Tibial nerve (tissue), 4 donors: ENCODE measurements at regions not wholly inside any gene's neighbourhood (a gene's known extent, or its start where the extent isn't known, plus 50 kb on each side); places are given as distances from the start of the nearest gene placed in this dataset.
"Not testable (repeated sequence)": the region's sequence is repeated elsewhere in the genome, so short reads cannot be mapped to it uniquely, and the experiment has no call there.

Experiments used
- DNase-seq, 2 donors: peaks; one replicate each; pipeline ENCODE4 v3.0.0-alpha.2; 2019; ENCODE audit warnings: low spot score in 2 of 2
- H3K27ac ChIP-seq, 4 donors: fragments of 200-600 bp; sonication (generic) in 3 of 4; one replicate each; pipeline ENCODE4 v1.5.1; 2017 to 2019; ENCODE audit warnings: mild to moderate bottlenecking in 1 of 4
- H3K27me3 ChIP-seq, 2 donors: fragments of 200-600 bp; sonication (generic) in 1 of 2; one replicate each; pipeline versions ENCODE4 v1.5.1 to v1.6.0; 2017 to 2019
- H3K36me3 ChIP-seq, 3 donors: fragments of 200-600 bp; sonication (generic); one replicate each; pipeline ENCODE4 v1.5.1; 2018 to 2019
- H3K4me1 ChIP-seq, 4 donors: fragments of 200-600 bp; sonication (generic) in 3 of 4; one replicate each; pipeline ENCODE4 v1.5.1; 2017 to 2019
- H3K4me3 ChIP-seq, 4 donors: fragments of 200-600 bp; sonication (generic) in 3 of 4; one replicate each; pipeline ENCODE4 v1.5.1; 2017 to 2019; ENCODE audit warnings: mild to moderate bottlenecking in 1 of 4, moderate library complexity in 1 of 4
- H3K9me3 ChIP-seq, 4 donors: fragments of 200-600 bp; sonication (generic) in 3 of 4; one replicate each; pipeline ENCODE4 v1.5.1; 2017 to 2019
- EP300 ChIP-seq, 2 donors: sonication (generic); formaldehyde crosslinking; IDR thresholded peaks; one replicate each; pipeline ENCODE4 v1.6.1; 2017; ENCODE audit warnings: antibody characterized with exemption in 2 of 2, mild to moderate bottlenecking in 1 of 2
- POLR2A ChIP-seq, 2 donors: fragments of 450-650 bp; IDR thresholded peaks; one replicate each; pipeline ENCODE4 v1.6.1; 2017; ENCODE audit warnings: antibody characterized with exemption in 2 of 2, mild to moderate bottlenecking in 2 of 2, moderate library complexity in 2 of 2
- WGBS, 2 donors: methylation state at CpG; one replicate each; pipeline ENCODE4 v1.1.5; 2018; 5-methylcytosine and 5-hydroxymethylcytosine counted together
- TF ChIP-seq, protein P1 (sequence below), 5 experiments: fragments of 200-600 bp in 3 of 5; fragments of 450-650 bp in 2 of 5; sonication (generic) in 3 of 5; IDR thresholded peaks; one replicate each; pipeline ENCODE4 v1.5.1; 2016 to 2019; ENCODE audit warnings: antibody characterized with exemption in 5 of 5, mild to moderate bottlenecking in 3 of 5, moderate library complexity in 2 of 5

DNA sequence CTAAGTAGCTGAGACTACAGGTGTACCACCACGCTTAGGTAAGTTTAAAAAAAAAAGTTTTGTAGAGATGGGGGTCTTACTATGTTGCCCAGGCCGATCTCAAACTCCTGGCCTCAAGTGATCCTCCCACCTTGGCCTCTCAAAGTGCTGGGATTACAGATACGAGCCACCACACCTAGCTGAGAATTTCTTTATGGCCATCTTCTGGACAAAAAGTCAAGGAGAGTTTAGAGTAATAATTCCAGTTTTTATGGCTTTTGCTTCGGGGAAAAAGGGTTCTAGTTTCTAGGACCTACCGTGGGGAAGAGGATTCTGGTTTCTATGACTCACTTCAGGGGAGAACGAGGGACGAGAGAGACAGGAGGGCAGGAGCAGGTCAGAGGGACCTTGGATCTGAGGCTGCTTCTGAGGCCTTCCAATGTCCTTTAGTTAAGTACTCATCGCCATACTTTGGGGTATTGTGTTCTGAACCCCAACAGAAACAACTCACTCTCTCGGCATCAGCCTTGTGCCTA lies 69.3 kb upstream of the IER3 start:
- no peak for DNase-seq
- WGBS, 2 donors: 81 to 82% methylated on average over 9 of the region's 9 CpGs
- no peaks in the 10 kb centered on the region for H3K4me1 ChIP-seq
- no peak overlapping the region for H3K4me3 ChIP-seq
- no peaks in the 10 kb centered on the region for H3K9me3 ChIP-seq
- no peak for TF ChIP-seq POLR2A (IDR thresholded peaks at IDR 0.05)
- no peak for TF ChIP-seq EP300 (IDR thresholded peaks at IDR 0.05)
- TF ChIP-seq, protein P1, sequence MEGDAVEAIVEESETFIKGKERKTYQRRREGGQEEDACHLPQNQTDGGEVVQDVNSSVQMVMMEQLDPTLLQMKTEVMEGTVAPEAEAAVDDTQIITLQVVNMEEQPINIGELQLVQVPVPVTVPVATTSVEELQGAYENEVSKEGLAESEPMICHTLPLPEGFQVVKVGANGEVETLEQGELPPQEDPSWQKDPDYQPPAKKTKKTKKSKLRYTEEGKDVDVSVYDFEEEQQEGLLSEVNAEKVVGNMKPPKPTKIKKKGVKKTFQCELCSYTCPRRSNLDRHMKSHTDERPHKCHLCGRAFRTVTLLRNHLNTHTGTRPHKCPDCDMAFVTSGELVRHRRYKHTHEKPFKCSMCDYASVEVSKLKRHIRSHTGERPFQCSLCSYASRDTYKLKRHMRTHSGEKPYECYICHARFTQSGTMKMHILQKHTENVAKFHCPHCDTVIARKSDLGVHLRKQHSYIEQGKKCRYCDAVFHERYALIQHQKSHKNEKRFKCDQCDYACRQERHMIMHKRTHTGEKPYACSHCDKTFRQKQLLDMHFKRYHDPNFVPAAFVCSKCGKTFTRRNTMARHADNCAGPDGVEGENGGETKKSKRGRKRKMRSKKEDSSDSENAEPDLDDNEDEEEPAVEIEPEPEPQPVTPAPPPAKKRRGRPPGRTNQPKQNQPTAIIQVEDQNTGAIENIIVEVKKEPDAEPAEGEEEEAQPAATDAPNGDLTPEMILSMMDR (IDR thresholded peaks at IDR 0.05): no peak
- H3K27me3 ChIP-seq: no peaks in the 10 kb centered on the region
- H3K27ac ChIP-seq: no peak overlapping the region
- no peaks in the 10 kb centered on the region for H3K36me3 ChIP-seq

DNA sequence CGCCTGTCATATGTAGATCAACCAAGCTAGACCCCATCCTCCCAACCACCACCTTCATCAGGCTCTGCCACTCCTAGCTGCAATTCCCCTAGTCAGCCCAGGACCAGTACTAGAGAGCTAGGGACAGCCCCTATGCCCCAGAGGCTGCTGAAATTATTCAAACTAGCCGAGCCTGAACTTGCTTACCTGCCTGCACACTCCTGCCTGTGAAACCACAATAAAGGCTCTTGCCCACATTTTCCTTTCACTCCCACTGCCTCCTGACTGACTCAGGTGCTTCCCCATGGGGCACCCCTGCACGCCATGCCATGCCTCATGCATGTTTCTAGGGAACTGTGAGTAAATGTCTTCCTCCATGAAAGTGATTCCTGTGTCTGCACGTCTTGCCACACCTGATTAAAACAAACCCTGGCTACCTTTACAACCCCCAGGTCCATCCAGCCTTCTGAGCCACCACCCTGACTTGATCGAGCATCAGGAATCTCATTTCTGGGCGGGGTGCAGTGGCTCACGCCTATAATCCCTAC lies 66.5 kb upstream of the IER3 start:
- no peak for DNase-seq
- Histone ChIP-seq H3K27ac (no peak overlapping the region), H3K36me3 (no peaks in the 10 kb centered on the region), H3K9me3 (no peaks in the 10 kb centered on the region), H3K4me3 (no peak overlapping the region), H3K27me3 (no peaks in the 10 kb centered on the region), H3K4me1 (no peaks in the 10 kb centered on the region)
- WGBS, 2 donors: 80 to 82% methylated on average over 7 of the region's 7 CpGs
- no peak for TF ChIP-seq POLR2A (IDR thresholded peaks at IDR 0.05)
- TF ChIP-seq, protein P1 (IDR thresholded peaks at IDR 0.05): no peak
- TF ChIP-seq EP300 (IDR thresholded peaks at IDR 0.05): no peak

DNA sequence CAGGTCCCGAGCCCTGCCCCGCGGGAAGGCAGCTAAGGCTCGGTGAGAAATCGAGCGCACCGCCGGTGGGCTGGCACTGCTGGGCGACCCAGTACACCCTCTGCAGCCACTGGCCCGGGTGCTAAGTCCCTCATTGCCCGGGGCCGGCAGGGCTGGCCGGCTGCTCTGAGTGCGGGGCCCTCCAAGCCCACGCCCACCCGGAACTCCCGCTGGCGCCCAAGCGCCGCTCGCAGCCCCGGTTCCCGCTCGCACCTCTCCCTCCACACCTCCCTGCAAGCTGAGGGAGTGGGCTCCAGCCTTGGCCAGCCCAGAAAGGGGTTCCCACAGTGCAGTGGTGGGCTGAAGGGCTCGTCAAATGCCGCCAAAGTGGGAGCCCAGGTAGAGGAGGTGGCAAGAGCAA lies 63.2 kb upstream of the IER3 start:
- not testable (repeated sequence) for H3K27ac ChIP-seq, H3K27me3 ChIP-seq, H3K4me3 ChIP-seq, H3K9me3 ChIP-seq, H3K4me1 ChIP-seq, DNase-seq, H3K36me3 ChIP-seq
- 93 to 96% methylated on average over 2 to 19 of the region's 26 CpGs for WGBS, 2 donors

DNA sequence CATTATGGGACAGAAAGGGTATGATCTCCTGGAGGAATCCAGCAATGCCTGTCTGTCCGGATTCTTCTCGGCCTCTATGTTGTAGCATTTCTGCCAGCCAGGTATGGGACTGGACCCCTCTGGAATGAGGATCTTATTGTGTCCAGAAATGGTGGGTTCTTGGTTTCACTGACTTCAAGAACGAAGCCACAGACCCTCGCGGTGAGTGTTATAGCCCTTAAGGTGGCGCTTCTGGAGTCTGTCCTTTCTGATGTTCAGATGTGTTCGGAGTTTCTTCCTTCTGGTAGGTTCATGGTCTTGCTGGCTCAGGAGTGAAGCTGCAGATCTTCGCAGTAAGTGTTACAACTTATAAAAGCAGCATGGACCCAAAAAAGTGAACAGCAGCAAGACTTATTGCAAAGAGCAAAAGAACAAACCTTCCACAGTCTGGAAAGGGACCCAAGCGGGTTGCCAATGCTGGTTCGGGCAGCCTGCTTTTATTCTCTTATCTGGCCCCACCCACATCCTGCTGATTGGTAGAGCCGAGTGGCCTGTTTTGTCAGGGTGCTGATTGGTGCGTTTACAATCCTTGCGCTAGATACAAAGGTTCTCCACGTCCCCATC lies 62.3 kb upstream of the IER3 start:
- no peak for TF ChIP-seq POLR2A (IDR thresholded peaks at IDR 0.05)
- no peak for TF ChIP-seq EP300 (IDR thresholded peaks at IDR 0.05)
- DNase-seq: no peak
- no peaks in the 10 kb centered on the region for H3K27me3 ChIP-seq
- no peaks in the 10 kb centered on the region for H3K9me3 ChIP-seq
- 88 to 90% methylated on average over 14 of the region's 14 CpGs for WGBS, 2 donors
- H3K36me3 ChIP-seq: no peaks in the 10 kb centered on the region
- H3K4me1 ChIP-seq: no peaks in the 10 kb centered on the region
- no peak overlapping the region for H3K27ac ChIP-seq
- H3K4me3 ChIP-seq: no peak overlapping the region

DNA sequence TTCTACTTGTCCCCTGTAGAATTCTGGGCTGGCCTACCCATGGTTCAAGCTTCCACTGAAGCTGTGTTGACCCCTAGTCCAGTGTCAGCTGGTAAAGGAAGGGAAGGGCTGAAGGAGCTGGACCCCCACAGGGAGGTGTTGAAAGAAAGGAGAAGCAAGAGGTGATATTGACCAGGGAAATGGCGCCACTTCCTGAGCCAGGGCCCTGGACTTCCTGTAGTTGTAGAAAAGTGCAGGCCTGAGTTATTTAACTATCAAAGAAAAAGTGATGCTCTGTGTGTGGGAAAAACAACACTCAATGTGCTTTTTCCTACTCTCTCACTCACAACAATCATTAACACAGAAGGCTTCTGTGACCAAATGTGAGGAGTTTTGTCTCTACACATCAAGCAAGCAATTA lies 60.0 kb upstream of the IER3 start:
- no peak overlapping the region for H3K4me3 ChIP-seq
- H3K27me3 ChIP-seq: no peaks in the 10 kb centered on the region
- DNase-seq: no peak
- no peaks in the 10 kb centered on the region for H3K36me3 ChIP-seq
- no peak overlapping the region for H3K27ac ChIP-seq
- no peak for TF ChIP-seq POLR2A (IDR thresholded peaks at IDR 0.05)
- TF ChIP-seq EP300 (IDR thresholded peaks at IDR 0.05): no peak
- TF ChIP-seq, protein P1 (IDR thresholded peaks at IDR 0.05): no peak
- H3K4me1 ChIP-seq: peaks cover 0 to 16% (median 2%) of the 10 kb centered on the region in 4 donors
- no peaks in the 10 kb centered on the region for H3K9me3 ChIP-seq
- WGBS, 2 donors: 89 to 96% methylated on average over 1 of the region's 1 CpG

DNA sequence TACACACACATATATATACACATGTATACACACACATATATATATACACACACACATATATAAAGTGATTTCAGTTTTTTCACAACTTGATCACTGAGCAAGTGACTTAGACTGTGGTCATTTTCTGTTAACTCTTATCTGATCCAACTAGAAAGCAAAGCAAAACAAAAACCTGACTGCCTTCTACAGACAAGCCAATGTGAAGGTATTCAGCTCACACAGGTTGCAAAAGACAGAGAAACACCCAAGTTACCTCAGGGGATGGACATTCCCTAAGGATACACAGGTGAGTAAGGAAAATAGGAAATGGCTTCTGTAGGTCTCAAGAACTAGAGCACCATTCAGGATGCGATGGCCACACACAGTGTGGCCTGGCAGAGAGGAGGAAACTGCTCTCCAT lies 58.4 kb upstream of the IER3 start:
- Histone ChIP-seq H3K27me3 (no peaks in the 10 kb centered on the region), H3K27ac (no peak overlapping the region), H3K9me3 (no peaks in the 10 kb centered on the region), H3K36me3 (no peaks in the 10 kb centered on the region), H3K4me3 (no peak overlapping the region), H3K4me1 (peaks cover 0 to 27% (median 2%) of the 10 kb centered on the region in 4 donors)
- 88 to 90% methylated on average over 1 of the region's 1 CpG for whole genome bisulfite sequencing, 2 donors
- TF ChIP-seq EP300 (IDR thresholded peaks at IDR 0.05): no peak
- TF ChIP-seq, protein P1 (IDR thresholded peaks at IDR 0.05): no peak
- no peak for TF ChIP-seq POLR2A (IDR thresholded peaks at IDR 0.05)
- DNase-seq: no peak
